ENCODE measurements at regions not wholly inside any gene's neighbourhood (a gene's known extent, or its start where the extent isn't known, plus 50 kb on each side); places are given as distances from the start of the nearest gene placed in this dataset.

DNA sequence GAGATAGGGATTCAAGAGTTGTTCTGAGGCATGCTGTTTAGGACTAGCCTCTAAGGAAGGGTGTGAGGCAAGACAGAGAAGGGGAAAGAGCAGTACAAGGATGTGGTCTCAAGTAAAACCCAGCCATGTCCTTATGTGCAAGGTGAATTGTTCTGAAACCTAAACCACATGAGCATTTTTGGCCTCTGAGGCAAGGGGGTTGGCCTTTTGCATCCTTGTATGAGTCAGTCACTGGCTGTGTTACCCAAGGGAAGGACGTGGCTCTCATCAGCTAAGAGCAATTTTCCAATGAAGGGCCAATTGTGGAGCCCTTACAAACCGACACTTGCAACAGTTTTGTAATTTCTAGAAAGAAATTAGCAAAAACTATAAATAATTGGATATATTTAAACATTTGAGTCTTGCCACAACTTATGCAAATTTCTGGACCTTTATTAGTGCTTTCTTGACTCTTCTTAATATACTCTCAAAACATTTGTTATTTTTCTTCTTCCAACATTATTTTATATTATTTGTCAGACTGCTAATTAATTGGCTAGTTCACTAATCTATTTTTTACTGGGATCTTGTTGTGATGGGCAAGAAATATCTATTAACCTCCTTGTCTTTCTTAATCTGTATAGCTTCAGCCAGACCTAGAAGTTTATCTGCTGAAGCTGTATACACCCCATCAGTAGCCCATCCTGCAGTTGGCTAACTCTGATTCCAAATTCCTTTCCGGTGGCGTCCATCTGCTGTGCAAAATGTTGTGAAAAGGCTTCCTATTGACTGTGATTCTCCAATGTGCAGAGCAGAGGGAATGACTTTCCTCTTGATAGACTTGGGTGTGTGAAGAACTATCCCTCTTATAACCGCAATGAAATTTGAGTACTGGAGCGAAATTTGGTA lies 97.7 kb upstream of the P2RY1 start:
- DNase-seq = peak in 1 of 2 donors; percentile 20
- ATAC-seq (ENCODE audit: low FRiP score in 2 of 2) = peak in 1 of 2 donors; percentile 61
- peaks cover 0 to 2% (median 0%) of the 10 kb centered on the region in 4 donors for H3K4me1 ChIP-seq
- 78 to 79% methylated on average over 6 of the region's 6 CpGs for whole genome bisulfite sequencing, 2 donors
- no peak overlapping the region for H3K4me3 ChIP-seq
- H3K36me3 ChIP-seq = no peaks in the 10 kb centered on the region
- TF ChIP-seq POLR2AphosphoS5 (IDR thresholded peaks at IDR 0.05) (no peak), EP300 (IDR thresholded peaks at IDR 0.05) (no peak), POLR2A (IDR thresholded peaks at IDR 0.05) (no peak), CTCF (IDR thresholded peaks at IDR 0.05) (no peak)
- H3K27ac ChIP-seq = no peak overlapping the region
- no peaks in the 10 kb centered on the region for H3K27me3 ChIP-seq
- H3K9me3 ChIP-seq = no peaks in the 10 kb centered on the region

DNA sequence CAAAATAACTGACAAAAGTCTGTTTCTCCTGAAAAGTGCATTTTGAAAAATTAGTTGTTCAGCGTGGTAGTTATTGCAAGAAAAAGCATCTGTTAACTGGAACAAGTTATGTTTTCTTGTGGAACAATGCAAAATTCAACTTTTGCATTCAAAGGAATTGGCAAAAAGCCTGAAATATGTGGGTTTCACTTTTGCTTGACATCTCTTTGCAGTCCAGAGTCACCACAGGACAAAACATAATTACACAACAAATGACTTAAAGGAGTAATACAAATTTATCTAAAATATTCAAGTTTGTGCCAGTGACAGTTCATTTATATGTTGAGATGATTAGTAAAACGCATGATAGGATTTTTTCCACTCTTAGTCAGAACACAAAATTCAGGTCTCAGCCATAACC lies 96.3 kb upstream of the P2RY1 start:
- no peaks in the 10 kb centered on the region for H3K27me3 ChIP-seq
- no peaks in the 10 kb centered on the region for H3K9me3 ChIP-seq
- H3K4me1 ChIP-seq = peaks cover 0 to 2% (median 0%) of the 10 kb centered on the region in 4 donors
- no peak overlapping the region for H3K4me3 ChIP-seq
- ATAC-seq (ENCODE audit: low FRiP score in 2 of 2) (no peak), DNase-seq (no peak)
- WGBS, 2 donors = 33 to 37% methylated on average over 2 of the region's 2 CpGs
- no peaks in the 10 kb centered on the region for H3K36me3 ChIP-seq
- H3K27ac ChIP-seq = no peak overlapping the region
- TF ChIP-seq CTCF (IDR thresholded peaks at IDR 0.05) (no peak), EP300 (IDR thresholded peaks at IDR 0.05) (no peak), POLR2AphosphoS5 (IDR thresholded peaks at IDR 0.05) (no peak), POLR2A (IDR thresholded peaks at IDR 0.05) (no peak)

DNA sequence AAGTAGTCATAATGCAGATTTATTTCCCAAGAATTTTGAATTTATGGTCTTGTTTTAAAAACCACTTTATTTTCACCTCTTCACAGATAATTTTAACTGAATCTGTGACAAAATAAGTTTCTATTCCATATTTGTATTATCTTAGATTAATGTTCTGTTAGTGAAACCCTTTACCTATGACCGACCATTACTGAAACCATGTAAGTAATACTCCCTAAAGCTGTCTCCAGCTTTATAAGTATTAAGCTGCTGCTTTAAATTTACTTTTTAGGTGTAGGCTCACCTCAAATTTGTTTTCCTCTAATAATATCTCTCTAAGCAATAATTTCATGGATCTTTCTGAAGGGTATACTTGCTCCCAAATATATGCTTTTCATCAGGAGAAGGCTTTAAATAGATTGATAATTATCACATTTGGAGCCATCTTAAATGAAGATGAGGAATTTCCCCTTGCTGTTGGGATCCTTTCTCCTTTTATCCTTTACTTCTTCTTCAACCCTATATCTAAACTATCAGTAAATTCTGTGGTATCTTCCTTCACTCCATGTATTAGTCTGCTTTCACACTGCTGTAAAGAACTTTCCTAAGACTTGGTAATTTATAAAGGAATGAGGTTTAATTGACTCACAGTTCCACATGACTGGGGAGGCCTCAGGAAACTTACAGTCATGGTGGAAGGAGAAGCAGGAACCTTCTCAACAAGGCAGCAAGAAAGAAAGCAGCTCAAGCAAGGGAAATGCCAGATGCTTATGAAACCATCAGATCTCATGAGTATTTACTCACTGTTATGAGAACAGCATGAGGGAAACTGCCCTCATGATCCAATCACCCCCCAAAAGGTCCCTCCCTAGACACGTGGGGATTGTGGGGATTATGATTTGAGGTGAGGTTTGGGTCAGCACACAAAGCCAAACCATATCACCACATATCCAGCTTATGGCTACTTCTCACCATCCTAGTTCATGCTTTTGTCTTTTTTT lies 92.3 kb upstream of the P2RY1 start:
- no peak for ATAC-seq (ENCODE audit: low FRiP score in 2 of 2)
- 84% methylated on average over 2 of the region's 2 CpGs for WGBS, 2 donors

GRCh38 chr3:152745646-152746045 lies 89.3 kb upstream of the P2RY1 start:
- H3K9me3 ChIP-seq = peaks cover 0 to 7% (median 0%) of the 10 kb centered on the region in 4 donors
- DNase-seq = no peak
- no peak overlapping the region for H3K4me3 ChIP-seq
- TF ChIP-seq EP300 (IDR thresholded peaks at IDR 0.05) = no peak
- ATAC-seq (ENCODE audit: low FRiP score in 2 of 2) = no peak
- WGBS, 2 donors = 92 to 93% methylated on average over 1 of the region's 1 CpG
- H3K36me3 ChIP-seq = no peaks in the 10 kb centered on the region
- no peaks in the 10 kb centered on the region for H3K27me3 ChIP-seq
- H3K4me1 ChIP-seq = no peaks in the 10 kb centered on the region
- H3K27ac ChIP-seq = no peak overlapping the region

More for the DNA sequence above, 92.3 kb upstream of the P2RY1 start:
- Histone ChIP-seq H3K27me3 (no peaks in the 10 kb centered on the region), H3K36me3 (no peaks in the 10 kb centered on the region), H3K9me3 (no peaks in the 10 kb centered on the region), H3K27ac (no peak overlapping the region), H3K4me1 (peaks cover 0 to 2% (median 0%) of the 10 kb centered on the region in 4 donors), H3K4me3 (no peak overlapping the region)
- no peak for DNase-seq
- TF ChIP-seq CTCF (IDR thresholded peaks at IDR 0.05) (no peak), POLR2A (IDR thresholded peaks at IDR 0.05) (no peak), EP300 (IDR thresholded peaks at IDR 0.05) (no peak), POLR2AphosphoS5 (IDR thresholded peaks at IDR 0.05) (no peak)

GRCh38 chr3:152754303-152754702 lies 80.6 kb upstream of the P2RY1 start:
- H3K9me3 ChIP-seq = peaks cover 0 to 7% (median 0%) of the 10 kb centered on the region in 4 donors
- no peak for TF ChIP-seq CTCF (IDR thresholded peaks at IDR 0.05)
- no peak for TF ChIP-seq POLR2A (IDR thresholded peaks at IDR 0.05)
- TF ChIP-seq POLR2AphosphoS5 (IDR thresholded peaks at IDR 0.05) = no peak
- TF ChIP-seq EP300 (IDR thresholded peaks at IDR 0.05) = no peak
- 84 to 94% methylated on average over 2 of the region's 2 CpGs for WGBS, 2 donors
- no peaks in the 10 kb centered on the region for H3K4me1 ChIP-seq
- H3K27ac ChIP-seq = no peak overlapping the region
- no peak for DNase-seq
- H3K36me3 ChIP-seq = no peaks in the 10 kb centered on the region
- ATAC-seq (ENCODE audit: low FRiP score in 2 of 2) = no peak
- no peak overlapping the region for H3K4me3 ChIP-seq
- no peaks in the 10 kb centered on the region for H3K27me3 ChIP-seq

Measured in upper lobe of left lung (tissue), 6 donors.